Mesodermal cell (in vitro differentiated cells): ENCODE measurements at regions not wholly inside any gene's neighbourhood (a gene's known extent, or its start where the extent isn't known, plus 50 kb on each side); places are given as distances from the start of the nearest gene placed in this dataset.

Experiments
- H3K27ac ChIP-seq: 2 replicates; pipeline ENCODE4 v1.7.0; 2013; ENCODE audit warnings: mild to moderate bottlenecking, low read depth, low read length, moderate library complexity; ENCODE audit not compliant: severe bottlenecking
- H3K36me3 ChIP-seq: 2 replicates; pipeline ENCODE4 v1.7.1; 2013; ENCODE audit warnings: mild to moderate bottlenecking, low read length, moderate library complexity; ENCODE audit not compliant: control insufficient read depth, insufficient read depth
- H3K4me1 ChIP-seq: one replicate; pipeline ENCODE4 v1.7.1; 2013; ENCODE audit warnings: mild to moderate bottlenecking, low read length; ENCODE audit not compliant: insufficient read depth, control insufficient read depth, poor library complexity, severe bottlenecking
- H3K4me3 ChIP-seq: 2 replicates; pipeline ENCODE4 v1.7.0; 2013; ENCODE audit warnings: low read length, control low read depth, mild to moderate bottlenecking; ENCODE audit not compliant: insufficient read depth, poor library complexity, severe bottlenecking; ENCODE audit errors: extremely low read depth
- H3K9me3 ChIP-seq: 2 replicates; pipeline ENCODE4 v1.7.1; 2013; ENCODE audit warnings: mild to moderate bottlenecking, low read length, moderate library complexity; ENCODE audit not compliant: control insufficient read depth
- WGBS, 2 experiments: methylation state at CpG; one replicate each; pipeline ENCODE4 v1.1.5; 2013; ENCODE audit warnings: missing lambda C conversion rate in 2 of 2; ENCODE audit not compliant: insufficient coverage in 2 of 2; 5-methylcytosine and 5-hydroxymethylcytosine counted together

DNA sequence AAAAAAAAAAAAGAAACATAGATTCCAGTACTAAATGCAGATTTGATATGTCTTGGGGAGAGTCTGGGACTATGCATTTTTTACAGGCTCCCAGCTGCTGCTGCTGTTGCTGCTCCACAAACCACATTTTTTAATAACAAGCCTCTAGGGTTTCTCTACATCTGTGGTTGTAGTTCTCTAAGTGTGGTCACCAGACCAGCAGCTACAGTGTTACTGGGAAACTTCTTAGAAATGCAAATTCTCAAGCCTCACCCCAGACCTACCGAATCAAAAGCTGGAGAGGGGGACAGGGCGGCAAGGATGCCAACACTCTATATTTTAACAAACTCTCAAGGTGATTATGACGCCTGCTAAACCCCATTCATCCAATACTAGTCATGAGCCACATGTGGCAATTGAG, 293.4 kb upstream of the PTGER4 start:
- no peaks in the 10 kb centered on the region for H3K36me3 ChIP-seq
- no CpG with 5 or more reads among the region's 3 CpGs for WGBS, 2 experiments
- no peak overlapping the region for H3K27ac ChIP-seq
- H3K4me1 ChIP-seq = peaks cover 51% of the 10 kb centered on the region
- H3K4me3 ChIP-seq = no peak overlapping the region
- no peaks in the 10 kb centered on the region for H3K9me3 ChIP-seq

- Histone ChIP-seq H3K4me1 (peaks cover 51% of the 10 kb centered on the region), H3K36me3 (no peaks in the 10 kb centered on the region), H3K27ac (no peak overlapping the region), H3K9me3 (no peaks in the 10 kb centered on the region), H3K4me3 (no peak overlapping the region)
Measured at GRCh38 chr5:40385544-40385943, 294.2 kb upstream of the PTGER4 start.

GRCh38 chr5:40384782-40385390, 294.8 kb upstream of the PTGER4 start:
- Histone ChIP-seq H3K4me1 (peaks cover 47% of the 10 kb centered on the region), H3K36me3 (no peaks in the 10 kb centered on the region), H3K27ac (no peak overlapping the region), H3K4me3 (no peak overlapping the region), H3K9me3 (no peaks in the 10 kb centered on the region)
- WGBS, 2 experiments = no CpG with 5 or more reads among the region's 3 CpGs

DNA sequence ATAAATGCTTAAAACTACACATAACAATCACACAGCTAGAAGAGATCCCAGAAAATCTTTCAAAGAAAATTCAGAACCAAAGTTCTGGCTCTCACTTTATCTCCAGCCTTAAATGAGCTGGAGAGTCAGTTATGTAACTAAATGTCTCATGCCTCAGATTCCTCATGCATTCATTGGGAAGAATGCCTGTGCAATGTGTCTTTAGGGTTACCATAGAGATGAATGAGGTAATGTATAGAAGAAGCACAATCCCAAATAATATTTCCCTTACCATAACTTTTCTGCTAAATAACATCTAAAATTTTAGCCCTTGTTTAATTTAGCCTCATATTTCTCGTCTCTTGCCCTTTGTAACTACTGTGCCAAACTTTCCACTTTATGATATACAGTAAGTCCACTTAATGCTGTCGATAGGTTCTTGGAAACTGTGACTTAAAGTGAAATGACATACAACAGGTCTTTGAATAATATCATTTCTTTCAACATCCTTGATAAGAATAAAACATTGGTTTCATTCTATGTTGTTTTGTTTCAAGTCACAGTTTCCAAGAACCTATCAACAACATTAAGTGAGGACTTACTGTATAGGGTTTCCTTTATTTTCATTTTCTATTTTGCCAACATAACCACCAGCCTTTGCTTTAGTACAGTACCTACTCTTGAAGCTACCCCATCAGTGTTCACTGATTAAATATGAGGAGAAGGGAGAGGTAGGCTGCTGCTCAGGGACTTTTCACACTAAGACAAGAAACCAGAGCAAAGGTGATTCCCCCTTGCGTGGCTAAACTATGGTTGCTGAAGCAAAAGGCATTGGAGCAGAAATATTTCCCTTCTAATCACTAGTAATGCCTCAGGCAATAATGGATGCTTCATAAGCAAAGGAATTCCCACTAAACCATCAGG, 295.7 kb upstream of the PTGER4 start:
- no peaks in the 10 kb centered on the region for H3K36me3 ChIP-seq
- H3K4me3 ChIP-seq = no peak overlapping the region
- H3K27ac ChIP-seq = peak overlapping the region; percentile 80
- peaks cover 3% of the 10 kb centered on the region for H3K9me3 ChIP-seq
- WGBS, 2 experiments = 67 to 88% methylated on average over 1 of the region's 3 CpGs
- peaks cover 43% of the 10 kb centered on the region for H3K4me1 ChIP-seq

- no peak overlapping the region for H3K27ac ChIP-seq
- peaks cover 37% of the 10 kb centered on the region for H3K4me1 ChIP-seq
- no peaks in the 10 kb centered on the region for H3K36me3 ChIP-seq
- H3K4me3 ChIP-seq = no peak overlapping the region
- 100% methylated on average over 1 of the region's 4 CpGs; no CpG with 5 or more reads in 1 of the 2 experiments for WGBS, 2 experiments
- H3K9me3 ChIP-seq = peaks cover 3% of the 10 kb centered on the region
Measured at GRCh38 chr5:40381676-40382363, 297.9 kb upstream of the PTGER4 start.

DNA sequence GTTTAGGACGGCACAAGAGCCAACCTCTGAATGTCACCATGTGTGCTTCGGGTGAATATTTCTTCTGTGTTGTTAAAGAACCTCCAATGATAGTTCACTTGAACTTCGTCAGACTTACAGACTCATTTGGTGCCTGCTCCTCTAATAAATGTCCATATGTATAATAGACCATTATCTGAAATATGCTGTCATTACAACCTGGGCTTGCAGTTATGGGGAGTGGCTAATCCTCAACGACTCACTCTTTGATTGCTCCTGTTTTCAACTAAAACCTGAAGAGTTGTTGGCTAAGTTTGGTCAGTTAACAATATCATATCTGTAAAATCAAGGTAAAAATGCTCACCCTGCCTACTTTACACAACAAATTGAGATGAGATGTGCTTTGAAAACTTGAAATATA, 298.7 kb upstream of the PTGER4 start:
- H3K4me3 ChIP-seq = no peak overlapping the region
- H3K36me3 ChIP-seq = no peaks in the 10 kb centered on the region
- no peak overlapping the region for H3K27ac ChIP-seq
- H3K9me3 ChIP-seq = peaks cover 3% of the 10 kb centered on the region
- WGBS, 2 experiments = 71 to 100% methylated on average over 1 of the region's 4 CpGs
- peaks cover 35% of the 10 kb centered on the region for H3K4me1 ChIP-seq

- WGBS, 2 experiments = 57 to 79% methylated on average over 3 to 4 of the region's 6 CpGs
- Histone ChIP-seq H3K27ac (no peak overlapping the region), H3K36me3 (no peaks in the 10 kb centered on the region), H3K4me3 (no peak overlapping the region), H3K4me1 (peaks cover 12% of the 10 kb centered on the region), H3K9me3 (peaks cover 3% of the 10 kb centered on the region)
Measured at GRCh38 chr5:40378396-40379177, 301.1 kb upstream of the PTGER4 start.

DNA sequence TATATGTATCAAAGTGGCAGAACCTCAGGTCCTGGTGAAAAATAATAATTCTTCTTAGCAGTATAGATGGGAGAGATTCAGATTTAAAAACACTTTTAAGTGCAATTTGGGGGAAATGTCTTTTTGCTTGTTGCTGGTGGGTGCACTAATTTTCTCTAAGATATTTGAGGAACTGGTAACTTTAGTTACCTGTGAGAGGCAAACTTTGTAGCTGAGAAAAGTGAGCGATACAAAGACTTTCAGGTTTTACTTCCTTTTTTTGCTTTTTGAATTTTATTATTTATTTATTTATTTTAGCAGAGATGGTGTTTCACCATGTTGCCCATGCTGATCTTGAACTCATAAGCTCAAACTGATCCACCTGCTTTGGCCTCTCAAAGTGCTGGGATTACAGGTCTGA, 303.1 kb upstream of the PTGER4 start:
- WGBS, 2 experiments = no CpG with 5 or more reads among the region's 1 CpG
- Histone ChIP-seq H3K9me3 (peaks cover 3% of the 10 kb centered on the region), H3K4me1 (no peaks in the 10 kb centered on the region), H3K4me3 (no peak overlapping the region), H3K36me3 (no peaks in the 10 kb centered on the region), H3K27ac (no peak overlapping the region)

DNA sequence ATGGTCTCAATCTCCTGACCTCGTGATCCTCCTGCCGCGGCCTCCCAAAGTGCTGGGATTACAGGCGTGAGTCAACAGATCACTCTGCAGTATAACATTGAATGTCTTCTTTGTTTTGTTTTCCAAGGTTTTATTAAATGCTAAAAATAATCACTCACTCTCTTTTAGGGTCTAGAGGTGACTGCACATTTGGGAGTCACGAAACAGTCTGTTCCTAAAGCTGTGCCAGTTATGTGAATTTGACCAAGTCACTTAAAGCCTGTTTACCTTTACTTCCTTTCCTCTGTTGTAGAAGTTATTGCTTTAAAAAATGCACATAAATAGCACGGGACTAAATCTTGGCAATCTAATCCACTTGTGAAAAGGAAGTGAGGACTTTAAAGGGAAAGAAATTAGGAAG, 304.9 kb upstream of the PTGER4 start:
- peaks cover 3% of the 10 kb centered on the region for H3K9me3 ChIP-seq
- no peaks in the 10 kb centered on the region for H3K36me3 ChIP-seq
- H3K4me1 ChIP-seq = no peaks in the 10 kb centered on the region
- WGBS, 2 experiments = 84 to 90% methylated on average over 3 to 4 of the region's 6 CpGs
- no peak overlapping the region for H3K27ac ChIP-seq
- H3K4me3 ChIP-seq = no peak overlapping the region

- H3K27ac ChIP-seq = no peak overlapping the region
- H3K9me3 ChIP-seq = no peaks in the 10 kb centered on the region
- H3K4me1 ChIP-seq = no peaks in the 10 kb centered on the region
- no peaks in the 10 kb centered on the region for H3K36me3 ChIP-seq
- H3K4me3 ChIP-seq = no peak overlapping the region
- WGBS, 2 experiments = 95% methylated on average over 5 of the region's 5 CpGs
Measured at GRCh38 chr5:40368200-40368599, 311.5 kb upstream of the PTGER4 start.
